Esophagus squamous epithelium (tissue), 4 donors: ENCODE measurements at regions not wholly inside any gene's neighbourhood (a gene's known extent, or its start where the extent isn't known, plus 50 kb on each side); places are given as distances from the start of the nearest gene placed in this dataset.

ENCODE experiments used
- POLR2A ChIP-seq, 4 donors: fragments of 450-650 bp; IDR thresholded peaks; one replicate each; pipeline ENCODE4 v1.6.1; 2017; ENCODE audit warnings: antibody characterized with exemption in 4 of 4, mild to moderate bottlenecking in 4 of 4, moderate library complexity in 3 of 4
- TF ChIP-seq, protein P1 (sequence below), 6 experiments: fragments of 450-650 bp in 4 of 6; fragments of 200-600 bp in 2 of 6; sonication (generic) in 2 of 6; IDR thresholded peaks; one replicate each; pipeline ENCODE4 v1.5.1; 2016 to 2019; ENCODE audit warnings: antibody characterized with exemption in 6 of 6, mild to moderate bottlenecking in 4 of 6, moderate library complexity in 4 of 6

- TF ChIP-seq, protein P1, sequence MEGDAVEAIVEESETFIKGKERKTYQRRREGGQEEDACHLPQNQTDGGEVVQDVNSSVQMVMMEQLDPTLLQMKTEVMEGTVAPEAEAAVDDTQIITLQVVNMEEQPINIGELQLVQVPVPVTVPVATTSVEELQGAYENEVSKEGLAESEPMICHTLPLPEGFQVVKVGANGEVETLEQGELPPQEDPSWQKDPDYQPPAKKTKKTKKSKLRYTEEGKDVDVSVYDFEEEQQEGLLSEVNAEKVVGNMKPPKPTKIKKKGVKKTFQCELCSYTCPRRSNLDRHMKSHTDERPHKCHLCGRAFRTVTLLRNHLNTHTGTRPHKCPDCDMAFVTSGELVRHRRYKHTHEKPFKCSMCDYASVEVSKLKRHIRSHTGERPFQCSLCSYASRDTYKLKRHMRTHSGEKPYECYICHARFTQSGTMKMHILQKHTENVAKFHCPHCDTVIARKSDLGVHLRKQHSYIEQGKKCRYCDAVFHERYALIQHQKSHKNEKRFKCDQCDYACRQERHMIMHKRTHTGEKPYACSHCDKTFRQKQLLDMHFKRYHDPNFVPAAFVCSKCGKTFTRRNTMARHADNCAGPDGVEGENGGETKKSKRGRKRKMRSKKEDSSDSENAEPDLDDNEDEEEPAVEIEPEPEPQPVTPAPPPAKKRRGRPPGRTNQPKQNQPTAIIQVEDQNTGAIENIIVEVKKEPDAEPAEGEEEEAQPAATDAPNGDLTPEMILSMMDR (IDR thresholded peaks at IDR 0.05) = no peak
- TF ChIP-seq POLR2A (IDR thresholded peaks at IDR 0.05) = no peak
Measured at GRCh38 chr6:90795078-90795477, 208.2 kb upstream of the MAP3K7 start.
